Stimulated activated CD4-positive, alpha-beta T cell treated with anti-CD3 and anti-CD28 coated beads, Interleukin-2, amount 100 ng/mL, for 48 hours (primary cell): ENCODE measurements at regions not wholly inside any gene's neighbourhood (a gene's known extent, or its start where the extent isn't known, plus 50 kb on each side); places are given as distances from the start of the nearest gene placed in this dataset.
"Not testable (repeated sequence)": the region's sequence is repeated elsewhere in the genome, so short reads cannot be mapped to it uniquely, and the experiment has no call there.

Experiments used
- DNase-seq, 2 donors: peaks; one replicate each; pipeline ENCODE4 v3.0.0-alpha.2; 2020

DNA sequence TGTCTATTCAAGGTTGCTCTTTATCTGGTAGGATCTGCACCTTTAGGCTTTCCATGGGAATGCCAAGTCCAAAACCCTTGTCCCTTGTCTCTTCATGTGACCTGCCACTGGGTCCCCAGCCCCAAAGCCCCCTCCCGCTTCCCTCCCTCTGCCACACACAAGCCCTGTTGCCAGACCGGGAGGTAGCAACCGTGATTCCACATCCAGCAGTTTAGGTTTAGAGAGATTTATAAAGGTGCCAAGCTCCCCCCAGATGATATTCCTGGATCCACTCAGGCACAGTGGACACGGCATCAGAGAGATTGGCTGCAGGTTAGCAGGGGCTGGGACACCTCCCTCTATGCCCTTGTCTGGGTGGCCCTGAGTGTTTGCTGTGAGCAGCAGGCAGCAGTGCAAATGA is 504.7 kb downstream of the CCDC171 start:
- DNase-seq: no peak

DNA sequence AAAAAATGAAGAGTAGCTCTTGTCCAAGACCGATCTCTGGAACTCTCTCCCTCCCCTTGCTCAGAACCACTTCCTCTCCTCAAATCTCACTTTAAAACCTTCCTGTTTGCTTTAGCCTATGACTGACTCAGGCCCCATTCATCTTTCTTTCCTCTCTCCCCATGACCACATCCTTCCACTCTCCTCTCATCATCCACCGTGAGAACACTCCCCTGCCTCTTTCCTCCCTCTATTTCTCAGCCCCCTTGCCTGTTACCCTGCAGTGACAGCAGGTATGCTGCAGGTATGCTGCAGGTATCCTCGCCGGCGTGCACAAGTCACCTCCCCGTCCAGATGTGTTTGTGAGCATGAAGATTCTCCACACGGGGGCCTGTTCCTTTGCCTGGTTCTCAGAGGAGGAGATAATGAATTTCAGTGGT is 505.3 kb downstream of the CCDC171 start:
- DNase-seq: no peak

DNA sequence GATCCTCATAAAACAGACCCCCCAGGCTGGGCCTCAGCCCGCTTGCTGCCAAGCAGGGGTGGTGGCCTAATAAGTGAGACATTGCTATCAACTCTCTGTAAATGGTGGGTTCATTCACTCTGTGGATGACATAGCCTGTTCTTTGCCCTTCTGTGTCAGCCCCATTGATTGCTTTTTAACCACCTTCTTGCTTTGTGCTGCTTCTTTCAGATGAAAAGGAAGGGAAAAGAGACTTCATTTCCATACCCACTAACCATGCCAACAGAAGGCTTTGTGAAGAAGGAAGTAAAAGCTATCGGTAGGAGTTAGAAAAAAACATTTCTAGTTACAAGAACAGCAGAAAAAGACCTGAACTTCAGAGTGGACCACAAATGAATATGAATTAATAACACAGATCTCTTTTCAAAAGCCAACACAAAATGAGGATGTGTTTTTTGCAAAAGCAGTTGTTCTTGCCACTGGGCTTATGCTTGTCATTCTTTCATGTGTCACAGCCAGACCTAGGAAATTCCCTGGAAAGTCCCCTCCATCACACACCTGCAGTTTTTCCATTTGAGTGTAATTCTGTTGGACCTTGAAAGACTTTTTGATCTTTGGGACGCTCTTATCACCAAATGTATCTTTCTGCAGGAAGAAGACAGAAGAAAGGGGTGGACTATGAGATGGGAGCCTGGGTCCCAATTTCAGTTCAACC is 507.7 kb downstream of the CCDC171 start:
- no peak for DNase-seq

DNA sequence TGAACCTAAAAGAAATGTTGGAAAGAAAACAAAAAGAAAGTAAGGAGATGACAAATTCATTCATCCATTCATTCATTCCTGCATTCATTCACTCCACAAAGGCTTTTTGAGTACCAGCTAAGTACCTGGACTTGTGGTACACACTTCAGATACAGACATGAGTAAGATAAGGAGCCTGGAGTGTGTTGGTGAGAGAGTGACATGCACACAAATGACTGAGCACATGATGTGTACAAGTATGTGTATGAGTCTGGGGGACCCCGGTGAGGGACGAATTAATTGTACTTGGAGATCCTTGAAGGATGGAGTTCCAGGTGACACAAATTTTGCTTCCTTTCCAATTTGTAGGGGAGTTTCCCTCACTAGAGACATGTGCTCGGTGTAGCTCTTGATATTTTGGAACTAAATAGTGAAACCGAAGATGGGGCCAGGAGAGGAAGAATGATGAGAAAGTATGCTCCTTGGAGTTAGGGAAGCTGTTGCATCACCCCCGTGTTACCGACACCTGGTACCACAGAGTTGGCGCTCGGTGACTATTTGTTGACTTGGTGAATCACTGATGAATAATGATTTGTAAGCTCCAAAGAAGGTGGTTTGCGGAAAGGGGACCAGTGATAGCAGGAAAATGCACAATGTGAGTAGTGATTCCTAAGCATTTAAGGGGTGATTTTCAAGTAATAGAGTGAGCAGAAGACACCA is 509.8 kb downstream of the CCDC171 start:
- DNase-seq: no peak

DNA sequence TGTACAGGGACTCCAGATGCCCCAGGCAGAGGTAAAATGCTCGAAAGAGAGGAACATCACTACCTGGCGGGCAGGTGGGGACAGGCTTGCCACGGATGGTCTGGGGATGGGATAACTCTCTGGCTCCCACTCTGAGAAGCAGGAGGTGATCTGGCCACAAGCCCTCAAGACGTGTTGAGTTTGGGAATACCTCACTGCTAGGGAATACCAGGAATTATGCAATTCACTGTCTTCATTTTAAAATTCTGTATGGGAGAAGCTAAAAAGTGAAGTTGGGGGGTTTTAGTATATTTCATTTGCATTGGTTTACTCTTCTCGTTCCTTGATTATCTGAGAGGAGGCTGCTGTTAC is 510.4 kb downstream of the CCDC171 start:
- no peak for DNase-seq

DNA sequence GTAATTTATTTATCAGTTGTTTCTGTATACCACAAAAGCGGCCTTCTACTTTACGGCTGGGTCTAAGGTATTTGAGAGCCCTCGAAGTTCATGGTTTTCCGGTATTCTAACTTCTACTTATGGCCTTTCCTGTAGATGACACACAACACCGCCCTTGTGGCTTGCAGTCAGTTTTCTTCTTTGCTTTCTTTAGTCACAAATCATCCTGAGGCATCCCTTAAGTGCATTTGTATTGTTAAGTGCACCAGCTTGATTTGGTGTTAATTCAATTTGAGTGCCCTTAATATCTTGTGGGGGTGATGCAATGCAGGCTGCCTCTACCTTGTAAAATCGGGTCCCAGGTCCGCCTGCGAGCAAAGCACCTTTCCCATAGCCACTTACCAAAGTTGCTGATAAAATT is 511.9 kb downstream of the CCDC171 start:
- no peak for DNase-seq

DNA sequence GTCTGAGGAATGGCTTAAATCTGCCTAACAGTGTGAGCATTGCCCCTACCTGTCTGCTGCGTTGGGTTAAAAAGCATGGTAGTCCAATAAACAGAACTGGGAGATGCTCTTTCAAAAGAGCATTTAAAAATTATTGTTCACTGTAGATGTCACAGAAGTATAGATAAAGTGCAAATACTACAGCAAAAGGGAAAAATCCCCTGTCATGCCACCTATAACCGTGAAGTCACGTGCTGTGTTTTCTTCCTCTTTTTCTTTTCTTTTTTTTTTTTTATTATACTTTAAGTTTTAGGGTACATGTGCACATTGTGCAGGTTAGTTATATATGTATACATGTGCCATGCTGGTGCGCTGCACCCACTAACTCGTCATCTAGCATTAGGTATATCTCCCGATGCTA is 513.4 kb downstream of the CCDC171 start:
- not testable (repeated sequence) for DNase-seq

DNA sequence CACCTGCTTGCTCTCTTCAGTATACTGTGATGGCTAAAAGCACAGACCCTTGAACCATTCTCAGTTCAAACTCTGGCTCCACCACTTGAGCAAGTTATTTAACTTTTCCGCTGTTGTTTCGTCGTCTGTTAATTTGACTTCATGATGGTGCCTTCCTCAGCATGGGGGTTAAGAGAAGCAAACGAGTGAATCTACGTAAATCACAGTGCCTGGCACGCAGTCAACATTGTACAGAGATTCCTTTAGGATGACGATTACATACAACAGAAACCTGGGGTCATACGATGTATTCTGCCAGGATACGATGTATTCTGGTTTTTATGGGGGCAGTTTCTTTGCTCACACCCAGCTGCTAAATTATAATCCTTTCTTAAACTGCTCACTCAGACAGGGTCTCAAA is 515.6 kb downstream of the CCDC171 start:
- DNase-seq: no peak

DNA sequence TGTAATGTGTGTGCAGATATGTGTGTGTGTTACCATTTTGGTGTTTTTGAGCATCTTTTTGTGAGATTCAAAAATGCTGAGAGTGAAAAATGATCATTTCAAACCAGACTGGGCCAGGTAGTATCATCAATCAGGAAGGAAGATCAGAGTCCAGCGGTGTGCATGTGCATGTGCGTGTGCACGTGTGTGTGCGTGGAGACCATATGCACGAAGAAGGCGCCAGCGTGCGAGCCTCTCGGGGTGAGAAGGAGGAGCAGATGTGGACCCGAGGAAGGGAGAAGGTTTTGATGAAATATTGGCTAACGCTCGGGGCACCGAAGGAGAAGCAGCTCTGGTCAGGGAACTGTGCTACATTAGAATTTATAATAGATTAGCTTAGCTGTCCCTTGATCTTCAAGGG is 516.4 kb downstream of the CCDC171 start:
- no peak for DNase-seq

DNA sequence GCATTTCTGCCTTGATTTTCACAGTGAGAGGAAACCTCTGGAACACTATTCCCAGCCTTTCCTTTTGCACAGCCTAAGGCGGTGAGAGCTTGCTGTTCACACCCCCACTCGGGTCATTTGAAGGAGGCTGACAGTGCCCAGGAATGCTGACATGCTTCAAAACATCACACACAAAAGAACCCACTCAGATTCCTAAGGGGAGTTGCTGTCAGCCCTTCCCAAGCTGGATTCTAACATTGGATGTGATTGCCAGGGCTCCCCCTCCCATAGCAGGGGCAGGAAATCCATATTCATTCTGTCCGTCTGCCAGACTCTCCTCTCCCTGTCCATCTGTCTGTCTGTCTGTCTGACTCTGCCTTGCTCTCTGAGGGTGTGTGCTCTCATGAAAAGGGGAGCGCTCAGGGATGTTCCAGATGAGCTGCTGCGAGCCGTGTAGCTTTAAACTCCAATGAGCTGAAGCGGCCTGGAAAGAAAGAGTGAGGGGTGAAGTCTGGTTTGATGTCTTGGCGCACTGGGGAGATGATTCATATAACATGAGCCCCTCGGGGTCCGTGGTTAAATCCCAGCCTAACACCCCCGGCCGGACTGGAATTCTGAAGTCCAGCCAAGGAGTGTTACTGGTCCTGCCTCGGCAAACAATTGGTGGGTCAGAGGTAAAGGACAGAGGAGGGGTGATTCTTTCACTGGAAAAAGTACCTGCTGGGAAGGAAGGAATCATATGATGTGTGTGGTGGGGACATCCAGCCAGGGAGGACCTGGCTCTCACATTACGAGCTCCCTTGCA is 517.0 kb downstream of the CCDC171 start:
- no peak for DNase-seq

DNA sequence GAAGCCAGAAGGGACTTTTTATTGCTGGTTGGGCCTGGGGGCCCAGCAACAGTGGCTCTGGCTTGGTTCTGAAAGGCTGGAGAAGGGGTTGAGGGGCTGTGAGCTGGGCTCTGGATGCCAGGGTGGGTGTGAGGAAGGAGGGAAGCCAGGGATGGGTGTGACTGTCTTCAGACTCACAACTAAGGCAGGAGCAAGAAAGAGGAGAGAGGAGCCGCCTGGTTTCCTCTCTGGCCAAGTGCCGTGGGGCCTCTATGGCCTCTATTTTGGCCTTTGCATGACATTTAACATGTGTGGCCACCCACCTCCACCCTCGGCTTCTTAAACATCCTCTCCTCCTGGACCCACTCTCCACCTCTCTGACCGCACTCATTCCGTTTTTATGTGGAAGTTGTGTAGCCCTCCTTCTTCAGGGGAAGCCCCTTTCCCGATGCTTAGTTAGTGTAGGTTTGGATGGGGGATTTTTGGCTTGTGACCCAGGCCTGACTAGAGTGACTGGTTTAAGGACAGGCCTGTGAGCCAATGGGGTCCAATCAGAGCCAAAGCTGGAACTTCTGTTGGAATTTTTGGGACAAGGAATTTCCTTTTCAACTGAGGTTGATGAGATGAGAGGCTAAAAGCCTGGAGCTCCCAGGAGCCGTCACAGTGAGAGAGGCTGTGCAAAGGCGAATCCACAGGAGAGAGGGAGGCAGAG is 517.8 kb downstream of the CCDC171 start:
- no peak for DNase-seq

DNA sequence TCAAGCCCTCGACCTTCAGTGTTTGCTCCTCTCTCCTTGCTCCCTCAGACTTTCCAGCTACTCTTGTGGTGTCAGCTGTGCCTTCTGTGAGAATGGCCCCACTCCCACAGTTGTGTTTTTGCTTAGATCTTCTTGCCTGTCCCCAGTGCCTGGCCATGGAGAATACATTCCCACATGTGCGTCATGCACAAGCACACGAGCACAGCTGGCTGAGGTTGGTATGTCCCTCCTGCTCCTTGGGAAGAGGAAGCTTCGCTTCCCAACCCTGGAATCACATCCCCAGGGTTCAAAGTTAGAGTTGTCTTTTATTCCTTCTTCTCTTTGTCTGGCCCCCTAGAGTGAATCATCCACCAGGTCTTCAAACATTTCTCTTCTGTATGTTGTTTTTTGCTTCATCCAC is 518.6 kb downstream of the CCDC171 start:
- no peak for DNase-seq

DNA sequence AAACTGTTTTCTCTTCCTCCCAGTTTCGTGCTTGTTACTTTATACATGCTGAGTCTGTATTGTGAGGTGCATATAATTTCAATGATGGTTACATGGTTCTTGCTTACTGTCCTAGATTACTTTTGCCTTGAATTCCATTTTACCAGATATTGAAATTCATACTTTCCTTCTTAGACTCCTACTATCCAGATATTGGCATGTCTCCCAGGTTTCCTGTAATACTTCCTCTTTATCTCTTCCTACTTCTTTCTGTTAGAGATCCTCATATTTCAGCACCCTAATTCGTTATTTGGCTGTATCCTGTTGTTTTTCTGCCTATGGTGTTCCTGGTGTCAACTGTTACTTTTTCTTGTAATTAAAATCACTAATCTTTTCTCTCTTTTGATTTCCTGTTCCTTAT is 522.1 kb downstream of the CCDC171 start:
- no peak for DNase-seq

DNA sequence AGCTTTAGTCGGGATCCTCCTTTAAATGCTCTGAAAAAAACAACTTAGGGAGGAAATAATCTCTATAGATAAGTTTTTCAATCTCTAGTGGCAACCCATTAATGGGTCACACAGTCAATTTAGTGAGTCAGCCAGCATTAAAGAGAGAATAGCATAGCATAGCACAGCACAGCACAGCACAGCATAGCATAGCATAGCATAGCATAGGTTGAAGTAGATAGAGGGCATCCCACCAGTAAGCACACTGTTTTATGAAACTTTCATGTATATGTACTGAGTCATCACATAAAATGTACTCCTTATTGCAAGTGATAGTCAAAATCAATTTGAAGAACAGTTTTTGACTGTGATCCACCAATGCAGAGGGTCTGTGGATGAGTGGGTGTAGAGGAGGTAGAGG is 522.9 kb downstream of the CCDC171 start:
- no peak for DNase-seq

DNA sequence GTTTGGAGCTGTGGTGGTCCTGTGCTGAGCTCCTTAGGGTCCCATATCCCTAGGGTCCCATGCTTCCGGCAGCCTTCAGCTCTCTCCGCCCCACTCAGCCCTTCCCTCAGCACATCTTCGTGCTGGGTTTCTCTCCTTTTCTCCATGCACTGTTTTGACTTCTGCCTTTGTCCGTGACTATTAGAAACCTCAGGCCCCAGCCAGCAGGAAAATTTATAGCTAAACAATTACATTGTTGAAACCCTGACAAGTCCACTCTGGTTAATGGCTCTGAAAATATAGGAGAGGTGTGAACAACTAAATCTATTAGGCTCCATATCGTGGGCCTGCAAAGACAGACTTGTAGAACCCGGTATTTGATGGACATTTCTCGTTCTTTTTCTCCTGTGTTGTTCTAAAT is 523.7 kb downstream of the CCDC171 start:
- DNase-seq: no peak

DNA sequence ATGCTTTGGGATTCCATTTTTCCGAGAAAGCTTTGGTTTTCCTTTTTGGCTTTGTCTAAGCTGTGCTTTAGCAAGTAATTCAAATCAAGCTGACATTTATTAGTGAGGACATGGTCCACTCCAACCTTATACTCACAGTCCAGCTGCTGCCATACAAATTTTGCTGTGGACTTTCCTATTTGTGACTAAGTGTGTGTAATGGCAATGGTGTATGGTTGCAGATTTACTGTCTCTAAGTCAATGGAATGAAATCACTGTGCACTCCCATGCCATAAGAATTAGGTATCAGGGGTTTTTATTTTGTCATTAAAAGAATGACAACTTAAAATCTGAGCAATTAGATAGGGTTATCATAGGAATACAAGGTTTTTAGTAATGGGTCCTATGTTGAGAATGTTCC is 530.0 kb downstream of the CCDC171 start:
- DNase-seq: no peak

DNA sequence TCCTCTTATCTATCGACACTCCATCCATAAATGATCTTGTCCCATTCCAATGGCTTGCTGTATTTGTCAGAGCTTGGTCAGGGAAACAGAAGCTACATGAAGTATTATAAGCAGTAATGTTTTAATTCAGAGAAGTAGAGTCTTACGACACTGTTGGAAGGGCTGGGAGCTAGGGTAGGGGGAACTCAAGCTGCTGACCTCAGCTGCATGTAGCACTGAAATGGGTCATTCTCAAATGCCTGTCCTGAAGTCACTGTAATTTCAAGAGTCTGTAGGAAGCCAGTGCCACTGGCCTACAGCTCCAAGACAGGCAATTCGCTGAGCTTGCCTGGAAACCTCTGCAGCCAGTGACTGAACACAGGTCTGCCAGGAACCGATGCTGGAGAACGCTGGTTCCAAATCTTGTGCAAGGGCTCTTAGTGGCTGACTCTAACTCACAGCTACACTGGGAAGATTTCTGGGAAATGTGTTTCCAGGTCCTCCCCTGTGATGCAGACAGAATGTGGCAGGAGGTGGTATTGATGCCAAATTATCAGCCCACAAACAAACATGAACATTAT is 532.4 kb downstream of the CCDC171 start:
- DNase-seq: no peak

DNA sequence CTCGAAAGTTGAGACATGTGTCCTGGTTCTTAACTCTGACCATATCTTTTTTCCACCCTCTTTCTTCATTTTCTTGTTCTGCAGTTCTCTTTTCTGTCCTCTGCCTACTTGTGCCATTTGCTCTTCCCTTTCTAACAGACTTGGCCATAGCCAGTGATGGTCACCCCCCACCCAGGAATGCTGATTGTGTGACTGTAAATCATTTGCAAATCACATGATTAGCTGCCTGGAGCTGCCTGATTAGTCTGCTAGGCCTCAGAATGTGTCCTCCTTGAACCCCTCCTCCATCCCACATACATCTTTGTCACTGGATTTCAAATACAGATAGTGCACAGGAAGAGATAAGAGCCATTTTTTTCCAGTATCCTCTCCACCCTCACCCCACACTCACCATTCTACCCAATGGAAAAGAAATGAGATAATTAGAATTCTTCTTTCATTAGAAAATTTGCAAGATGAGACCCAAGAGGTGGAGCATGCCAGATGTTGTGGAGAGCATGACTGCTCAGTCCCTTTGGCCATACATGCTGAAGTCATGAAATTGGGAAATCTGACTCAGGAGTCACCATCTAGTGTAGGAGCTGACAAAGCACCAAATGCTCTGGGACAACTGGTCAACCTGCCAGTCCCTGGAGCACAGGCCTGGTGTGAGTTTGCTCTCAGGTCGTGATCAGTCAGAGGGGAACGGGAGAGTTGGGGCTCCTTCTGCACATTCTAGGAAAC is 538.2 kb downstream of the CCDC171 start:
- DNase-seq: no peak

DNA sequence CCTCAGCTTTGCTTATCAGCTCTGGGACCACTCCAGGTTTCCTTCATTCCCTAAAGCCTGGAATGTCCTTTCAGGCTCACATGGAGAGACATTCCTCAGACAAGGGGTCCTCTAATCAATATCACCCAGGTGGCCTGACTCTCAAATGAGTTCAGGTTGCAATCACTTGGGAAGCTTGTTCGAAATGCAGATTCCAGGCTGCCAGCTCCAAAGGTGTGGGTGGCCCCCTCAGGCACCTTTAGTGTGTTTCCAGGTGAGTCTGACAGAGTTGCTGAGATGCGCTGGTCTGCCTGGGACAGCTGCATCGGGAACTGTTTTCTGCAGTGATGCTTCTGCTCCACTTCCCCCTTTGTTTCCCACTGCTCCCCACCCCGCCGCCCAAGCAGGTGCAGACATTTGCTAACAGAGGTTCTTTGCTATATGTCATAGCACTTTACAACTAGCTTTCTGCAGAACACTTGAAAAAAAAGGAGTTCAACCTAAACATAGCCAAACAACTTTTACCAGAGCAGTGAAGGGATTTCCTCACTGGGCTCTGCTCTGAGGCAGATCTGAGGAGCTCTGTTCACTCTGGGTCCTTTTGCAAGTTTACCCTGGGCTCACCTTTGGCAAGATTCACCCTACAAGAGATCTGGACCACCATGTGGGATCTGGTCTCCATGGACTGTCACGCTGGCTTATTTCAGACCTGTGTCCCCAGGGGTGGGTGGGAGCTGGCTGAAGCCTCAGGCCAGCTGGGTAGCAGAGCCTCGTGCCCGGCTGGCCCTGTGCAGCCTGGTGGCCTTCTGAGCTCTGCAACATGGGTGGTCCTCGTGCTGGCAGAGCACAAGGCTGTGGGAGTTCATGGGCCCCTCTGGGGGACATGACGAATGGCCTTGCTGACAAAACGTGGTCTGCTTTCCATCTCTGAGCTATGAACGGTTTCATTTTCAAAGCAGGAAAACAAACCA is 539.6 kb downstream of the CCDC171 start:
- DNase-seq: no peak

DNA sequence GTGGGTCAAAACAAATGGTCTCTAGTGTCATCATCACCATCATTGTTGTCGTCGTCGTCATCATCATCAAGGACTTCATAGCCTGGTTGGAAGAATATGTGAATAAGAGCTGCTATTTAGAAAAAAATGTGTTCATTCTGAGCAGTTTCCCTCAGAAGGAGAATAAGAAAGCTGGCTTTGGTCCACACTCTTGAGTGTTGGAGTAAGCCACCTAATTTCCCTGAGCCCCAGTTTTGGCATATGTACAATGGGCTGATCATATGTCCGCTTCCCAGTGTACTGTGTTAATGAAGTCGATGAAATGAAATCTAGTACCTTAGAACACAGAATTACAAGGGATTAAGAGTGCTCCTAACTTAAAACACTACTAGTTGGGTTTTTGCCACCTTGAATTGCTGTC is 545.5 kb downstream of the CCDC171 start:
- DNase-seq: no peak
